ENCODE measurements at regions not wholly inside any gene's neighbourhood (a gene's known extent, or its start where the extent isn't known, plus 50 kb on each side); places are given as distances from the start of the nearest gene placed in this dataset.
"Not testable (repeated sequence)": the region's sequence is repeated elsewhere in the genome, so short reads cannot be mapped to it uniquely, and the experiment has no call there.

DNA sequence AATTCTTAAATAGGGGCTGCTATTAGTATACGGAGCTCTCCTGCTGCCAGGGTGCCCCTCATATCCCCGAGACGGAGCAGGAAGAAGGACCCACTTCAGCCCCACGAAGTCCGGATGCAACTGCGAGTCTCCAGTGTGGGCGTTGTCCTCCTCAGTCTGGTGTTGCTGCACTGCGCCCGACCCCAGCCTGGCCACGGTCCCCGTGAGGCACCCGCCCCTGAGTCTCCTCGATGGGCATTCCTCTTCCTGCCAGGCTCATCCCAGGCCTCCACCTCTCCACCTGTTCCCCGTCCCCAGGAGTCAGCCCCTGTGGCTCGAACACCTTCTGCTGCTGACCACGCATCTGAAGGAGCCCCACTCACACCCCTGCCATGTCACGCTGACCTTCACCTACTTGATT, 68.1 kb upstream of the SFSWAP start:
- DNase-seq (peak in 1 of 4 donors; percentile 53), ATAC-seq (no peak)
- H3K9me3 ChIP-seq: no peaks in the 10 kb centered on the region
- no peaks in the 10 kb centered on the region for H3K36me3 ChIP-seq
- intact Hi-C loops (cut with DNase I): loop anchor here in 1 of 2 donors (5.0 kb wide), 1 partner anchor 330 kb away; no protein-coding TSS in a partner anchor
- no peak overlapping the region for H3K4me3 ChIP-seq
- H3K27me3 ChIP-seq: peaks cover 0 to 71% of the 10 kb centered on the region in 2 donors
- no peak overlapping the region for H3K27ac ChIP-seq
- no peaks in the 10 kb centered on the region for H3K4me1 ChIP-seq
- TF ChIP-seq, protein P1, sequence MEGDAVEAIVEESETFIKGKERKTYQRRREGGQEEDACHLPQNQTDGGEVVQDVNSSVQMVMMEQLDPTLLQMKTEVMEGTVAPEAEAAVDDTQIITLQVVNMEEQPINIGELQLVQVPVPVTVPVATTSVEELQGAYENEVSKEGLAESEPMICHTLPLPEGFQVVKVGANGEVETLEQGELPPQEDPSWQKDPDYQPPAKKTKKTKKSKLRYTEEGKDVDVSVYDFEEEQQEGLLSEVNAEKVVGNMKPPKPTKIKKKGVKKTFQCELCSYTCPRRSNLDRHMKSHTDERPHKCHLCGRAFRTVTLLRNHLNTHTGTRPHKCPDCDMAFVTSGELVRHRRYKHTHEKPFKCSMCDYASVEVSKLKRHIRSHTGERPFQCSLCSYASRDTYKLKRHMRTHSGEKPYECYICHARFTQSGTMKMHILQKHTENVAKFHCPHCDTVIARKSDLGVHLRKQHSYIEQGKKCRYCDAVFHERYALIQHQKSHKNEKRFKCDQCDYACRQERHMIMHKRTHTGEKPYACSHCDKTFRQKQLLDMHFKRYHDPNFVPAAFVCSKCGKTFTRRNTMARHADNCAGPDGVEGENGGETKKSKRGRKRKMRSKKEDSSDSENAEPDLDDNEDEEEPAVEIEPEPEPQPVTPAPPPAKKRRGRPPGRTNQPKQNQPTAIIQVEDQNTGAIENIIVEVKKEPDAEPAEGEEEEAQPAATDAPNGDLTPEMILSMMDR (IDR thresholded peaks at IDR 0.05): no peak

- peaks cover 0 to 74% of the 10 kb centered on the region in 2 donors for H3K27me3 ChIP-seq
- ATAC-seq: no peak
- intact Hi-C loops (cut with DNase I): loop anchor here in 1 of 2 donors (5.0 kb wide), 1 partner anchor 332 kb away; no protein-coding TSS in a partner anchor
- no peaks in the 10 kb centered on the region for H3K9me3 ChIP-seq
- TF ChIP-seq, protein P1 (IDR thresholded peaks at IDR 0.05): no peak
- H3K4me1 ChIP-seq: no peaks in the 10 kb centered on the region
- no peaks in the 10 kb centered on the region for H3K36me3 ChIP-seq
- H3K27ac ChIP-seq: no peak overlapping the region
- H3K4me3 ChIP-seq: no peak overlapping the region
- DNase-seq: no peak
Measured at GRCh38 chr12:131643631-131644452, 67.0 kb upstream of the SFSWAP start.

DNA sequence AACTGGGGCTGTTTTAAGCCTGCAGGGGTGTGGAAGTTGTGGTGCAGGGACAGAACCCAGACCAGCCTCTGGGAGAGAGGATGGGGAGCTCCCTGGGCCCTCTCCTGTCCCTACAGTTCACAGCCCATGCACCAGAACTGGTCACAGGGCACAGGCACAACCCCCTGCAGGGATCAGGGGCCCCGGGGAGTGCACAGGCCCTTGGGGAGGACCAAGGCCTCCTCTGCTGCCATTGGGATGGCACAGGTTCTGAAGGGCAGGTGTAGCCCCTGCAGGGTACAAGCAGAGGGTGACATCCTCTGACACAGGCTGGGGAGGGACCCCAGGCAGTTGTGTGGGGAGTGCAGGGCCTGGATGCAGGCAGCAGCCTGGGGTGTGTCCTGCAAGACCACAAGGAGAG, 66.4 kb upstream of the SFSWAP start:
- Histone ChIP-seq H3K36me3 (no peaks in the 10 kb centered on the region), H3K9me3 (no peaks in the 10 kb centered on the region), H3K4me1 (no peaks in the 10 kb centered on the region), H3K27ac (no peak overlapping the region), H3K4me3 (no peak overlapping the region), H3K27me3 (peaks cover 0 to 68% of the 10 kb centered on the region in 2 donors)
- DNase-seq (no peak), ATAC-seq (no peak)
- intact Hi-C loops (cut with DNase I): loop anchor here in 1 of 2 donors (5.0 kb wide), 1 partner anchor 332 kb away; no protein-coding TSS in a partner anchor
- TF ChIP-seq, protein P1 (IDR thresholded peaks at IDR 0.05): no peak

GRCh38 chr12:131644917-131645316, 66.0 kb upstream of the SFSWAP start:
- ATAC-seq, H3K4me3 ChIP-seq, H3K27ac ChIP-seq, H3K36me3 ChIP-seq, H3K9me3 ChIP-seq, H3K4me1 ChIP-seq: not testable (repeated sequence)
- DNase-seq: peak in 1 of 4 donors; percentile 44
- peaks cover 0 to 64% of the 10 kb centered on the region in 2 donors for H3K27me3 ChIP-seq
- intact Hi-C loops (cut with DNase I): loop anchor here in 1 of 2 donors (5.0 kb wide), 1 partner anchor 333 kb away; no protein-coding TSS in a partner anchor

GRCh38 chr12:131645557-131645956, 65.3 kb upstream of the SFSWAP start:
- intact Hi-C loops (cut with DNase I); H3K4me3 ChIP-seq; H3K4me1 ChIP-seq; DNase-seq; H3K27ac ChIP-seq; H3K9me3 ChIP-seq; H3K36me3 ChIP-seq; ATAC-seq: not testable (repeated sequence)
- peaks cover 0 to 58% of the 10 kb centered on the region in 2 donors for H3K27me3 ChIP-seq

DNA sequence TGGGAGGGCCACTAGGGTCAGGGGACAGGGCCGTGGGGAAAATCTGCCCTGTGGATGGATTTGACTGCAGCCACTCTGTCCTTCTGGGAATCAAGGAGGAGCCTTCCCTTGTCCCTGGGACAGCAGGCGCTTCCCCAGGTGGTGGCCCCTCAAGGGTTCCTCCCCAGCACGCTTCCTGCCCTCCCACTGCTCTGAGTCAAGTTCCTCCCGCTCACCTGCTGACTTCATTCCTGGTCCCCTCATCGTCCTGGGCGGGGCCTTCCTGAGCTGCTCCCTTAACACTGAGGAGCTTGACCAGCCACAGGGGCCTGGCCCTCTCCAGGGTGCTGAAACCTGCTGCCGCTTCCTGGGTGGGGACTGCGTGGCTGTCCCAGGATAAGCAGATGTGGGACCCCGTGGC, 64.4 kb upstream of the SFSWAP start:
- peak; percentile 64 for ATAC-seq
- H3K4me1 ChIP-seq; H3K9me3 ChIP-seq; H3K4me3 ChIP-seq; H3K27ac ChIP-seq; DNase-seq; intact Hi-C loops (cut with DNase I); H3K36me3 ChIP-seq: not testable (repeated sequence)
- peaks cover 0 to 54% of the 10 kb centered on the region in 2 donors for H3K27me3 ChIP-seq

Data from left lung (tissue), 4 donors.